B cell (primary cell): ENCODE measurements at regions not wholly inside any gene's neighbourhood (a gene's known extent, or its start where the extent isn't known, plus 50 kb on each side); places are given as distances from the start of the nearest gene placed in this dataset.

Experiments
- ATAC-seq: fragments of 200-7000 bp; cut with Tn5 transposase; one replicate; pipeline ENCODE4 v1.10.0; 2021; ENCODE audit warnings: low read depth, mild to moderate bottlenecking, moderate number of reproducible peaks, moderate library complexity
- CTCF ChIA-PET: fragments of 350-600 bp; sonication (Branson Sonifier 250); formaldehyde crosslinking; loops from one replicate; lab custom pipeline; 2021; ENCODE audit warnings: antibody characterized with exemption, inconsistent platforms; lab: Charles Lee
- POLR2A ChIA-PET: fragments of 350-600 bp; sonication (Branson Sonifier 250); formaldehyde crosslinking; loops from one replicate; lab custom pipeline; 2021; ENCODE audit warnings: antibody characterized with exemption; lab: Charles Lee
- DNase-seq: peaks from one replicate; pipeline ENCODE4 v3.0.0; 2013
- H2AFZ ChIP-seq: 2 replicates; pipeline ENCODE4 v1.6.1; 2012; ENCODE audit warnings: mild to moderate bottlenecking, low read depth, low read length; ENCODE audit not compliant: insufficient read depth, poor library complexity, severe bottlenecking
- H3K27ac ChIP-seq, 2 donors: 1 replicate in 1 of 2; 2 replicates in 1 of 2; pipeline ENCODE4 v1.5.1; 2012 to 2013; ENCODE audit warnings: low read length in 2 of 2, mild to moderate bottlenecking in 2 of 2, moderate library complexity in 1 of 2
- H3K27me3 ChIP-seq, 4 experiments: fragments of 200-600 bp in 1 of 4; sonication (generic) in 1 of 4; replicated peaks in 1 of 4; 1 replicate in 2 of 4; 2 replicates in 2 of 4; pipeline versions ENCODE4 v1.6.1 to v1.7.0; 2013 to 2016; ENCODE audit warnings: low read length in 3 of 4, mild to moderate bottlenecking in 2 of 4, mixed read lengths in 1 of 4, moderate library complexity in 1 of 4; ENCODE audit not compliant: insufficient read depth in 4 of 4, control insufficient read depth in 3 of 4; ENCODE audit errors: control extremely low read depth in 1 of 4
- H3K36me3 ChIP-seq, 2 experiments: replicated peaks in 1 of 2; 1 replicate in 1 of 2; 2 replicates in 1 of 2; pipeline versions ENCODE4 v1.6.1 to v1.7.1; 2013; ENCODE audit warnings: low read length in 1 of 2; ENCODE audit not compliant: insufficient read depth in 2 of 2, control insufficient read depth in 1 of 2; ENCODE audit errors: control extremely low read depth in 1 of 2, extremely low read depth in 1 of 2
- H3K4me1 ChIP-seq, 2 donors: fragments of 200-600 bp in 1 of 2; sonication (generic) in 1 of 2; 1 replicate in 1 of 2; 2 replicates in 1 of 2; pipeline versions ENCODE4 v1.5.1 to v1.6.1; 2013 to 2017; ENCODE audit warnings: low read length in 2 of 2; ENCODE audit not compliant: control insufficient read depth in 2 of 2, insufficient read depth in 2 of 2
- H3K4me2 ChIP-seq: replicated peaks from 2 replicates; pipeline ENCODE3; 2012; ENCODE audit warnings: mild to moderate bottlenecking, low read depth, low read length; ENCODE audit not compliant: poor library complexity, severe bottlenecking
- H3K4me3 ChIP-seq, 5 experiments: fragments of 200-600 bp in 1 of 5; sonication (generic) in 1 of 5; 1 replicate in 3 of 5; 2 replicates in 2 of 5; pipeline versions ENCODE4 v1.5.1 to v1.7.0; 2011 to 2016; ENCODE audit warnings: low read length in 4 of 5, mild to moderate bottlenecking in 4 of 5, low read depth in 2 of 5, control low read depth in 1 of 5, moderate library complexity in 1 of 5; ENCODE audit not compliant: insufficient read depth in 1 of 5; ENCODE audit errors: control extremely low read depth in 1 of 5, extremely low read depth in 1 of 5
- H3K79me2 ChIP-seq: fragments of 200-600 bp; sonication (generic); one replicate; pipeline ENCODE4 v1.6.0; 2016; ENCODE audit warnings: low read length; ENCODE audit not compliant: control insufficient read depth, insufficient read depth
- H3K9ac ChIP-seq: fragments of 200-600 bp; sonication (generic); 2 replicates; pipeline ENCODE4 v1.6.1; 2017; ENCODE audit warnings: mild to moderate bottlenecking, low read length, moderate library complexity
- H3K9me3 ChIP-seq, 3 donors: one replicate each; pipeline versions ENCODE4 v1.6.1 to v1.7.1; 2013; ENCODE audit warnings: low read length in 2 of 3; ENCODE audit not compliant: control insufficient read depth in 2 of 3, insufficient read depth in 1 of 3; ENCODE audit errors: control extremely low read depth in 1 of 3
- H4K20me1 ChIP-seq: 2 replicates; pipeline ENCODE4 v1.6.0; 2012; ENCODE audit warnings: mild to moderate bottlenecking, low read length; ENCODE audit not compliant: insufficient read depth, control insufficient read depth, poor library complexity, severe bottlenecking
- H3K27ac Mint-ChIP-seq: one replicate; pipeline ENCODE4 v1.8.0; 2021; ENCODE audit warnings: mixed read lengths
- H3K27me3 Mint-ChIP-seq: one replicate; pipeline ENCODE4 v1.8.0; 2021; ENCODE audit warnings: mixed read lengths
- H3K4me1 Mint-ChIP-seq: one replicate; pipeline ENCODE4 v1.8.0; 2021; ENCODE audit warnings: mixed read lengths
- H3K4me3 Mint-ChIP-seq: one replicate; pipeline ENCODE4 v1.8.0; 2021; ENCODE audit warnings: mixed read lengths
- H3K9me3 Mint-ChIP-seq: one replicate; pipeline ENCODE4 v1.8.0; 2022; ENCODE audit warnings: mixed read lengths; ENCODE audit not compliant: insufficient read depth
- CTCF ChIP-seq: fragments of 200-600 bp; IDR thresholded peaks from one replicate; pipeline ENCODE4 v1.8.0; 2022; ENCODE audit warnings: antibody characterized with exemption, mild to moderate bottlenecking
- EZH2 ChIP-seq: IDR thresholded peaks from 2 replicates; pipeline ENCODE4 v1.6.1; 2012; ENCODE audit warnings: borderline replicate concordance, low read depth, mild to moderate bottlenecking, moderate library complexity, low read length; ENCODE audit not compliant: insufficient read depth, poor library complexity, severe bottlenecking
- WGBS: methylation state at CpG from one replicate; pipeline ENCODE4 v1.1.5; 2013; ENCODE audit warnings: missing lambda C conversion rate; ENCODE audit not compliant: insufficient coverage; 5-methylcytosine and 5-hydroxymethylcytosine counted together
- intact Hi-C: fragments of 100-400 bp; cut with micrococcal nuclease; formaldehyde crosslinking; loops from one replicate; pipeline ENCODE4 v1.10.0; 2022

GRCh38 chr4:138028923-138029322, 213.2 kb downstream of the SLC7A11 start:
- no peak for ATAC-seq
- CTCF ChIA-PET = interaction anchor here (1.0 kb wide), 1 partner anchor 61 kb away, joined by 3 read pairs; no protein-coding TSS in a partner anchor

More at GRCh38 chr4:138028923-138029322, 213.2 kb downstream of the SLC7A11 start:
- intact Hi-C loops = no loop called here
- Histone ChIP-seq H3K27me3 (peaks cover 0 to 4% (median 0%) of the 10 kb centered on the region in 4 experiments), H3K4me3 (no peak overlapping the region), H3K27ac (no peak overlapping the region), H3K9ac (no peak overlapping the region), H4K20me1 (no peaks in the 10 kb centered on the region), H3K4me1 (no peaks in the 10 kb centered on the region), H3K79me2 (no peaks in the 10 kb centered on the region), H3K36me3 (no peaks in the 10 kb centered on the region), H2AFZ (no peak overlapping the region), H3K9me3 (no peaks in the 10 kb centered on the region), H3K4me2 (no peak overlapping the region)
- H3K4me1 Mint-ChIP-seq = no peaks in the 10 kb centered on the region
- H3K9me3 Mint-ChIP-seq = no peaks in the 10 kb centered on the region
- no CpG with 5 or more reads among the region's 1 CpG for WGBS
- no peak overlapping the region for H3K4me3 Mint-ChIP-seq
- H3K27me3 Mint-ChIP-seq = no peaks in the 10 kb centered on the region
- POLR2A ChIA-PET = no interaction called here
- H3K27ac Mint-ChIP-seq = no peak overlapping the region
- TF ChIP-seq EZH2 (no peak), CTCF (no peak)
- DNase-seq = no peak
